ENCODE measurements at regions not wholly inside any gene's neighbourhood (a gene's known extent, or its start where the extent isn't known, plus 50 kb on each side); places are given as distances from the start of the nearest gene placed in this dataset.

- POLR2A ChIA-PET, result no interaction called here
Observed at GRCh38 chr13:65763811-65764210, 1466.3 kb downstream of the PCDH9 start.

GRCh38 chr13:65762012-65762411 lies 1468.1 kb downstream of the PCDH9 start:
- no peaks in the 10 kb centered on the region for H3K36me3 ChIP-seq (ENCODE audit: control insufficient read depth in 4 of 4, insufficient read depth in 4 of 4, low read length in 3 of 4)
- DNase-seq, result no peak
- ChIA-PET CTCF (no interaction called here), POLR2A (no interaction called here)
- no peak overlapping the region for H3K27ac ChIP-seq (ENCODE audit: insufficient read depth in 1 of 2, low read depth in 1 of 2, low read length in 2 of 2, poor library complexity in 1 of 2, severe bottlenecking in 2 of 2)
- no peaks in the 10 kb centered on the region for H3K27me3 ChIP-seq (replicated peaks in 2 of 5; ENCODE audit: control insufficient read depth in 4 of 5, insufficient read depth in 5 of 5, low read length in 4 of 5)
- H3K9me3 ChIP-seq (ENCODE audit: control extremely low read depth in 1 of 5, control insufficient read depth in 4 of 5, insufficient read depth in 2 of 5, low read depth in 1 of 5, low read length in 4 of 5), result peaks cover 0 to 9% (median 5%) of the 10 kb centered on the region in 5 experiments
- H3K4me1 ChIP-seq (ENCODE audit: control extremely low read depth in 1 of 4, control insufficient read depth in 4 of 4, insufficient read depth in 4 of 4, low read length in 3 of 4), result no peaks in the 10 kb centered on the region
- no peak overlapping the region for H3K4me3 ChIP-seq (ENCODE audit: control insufficient read depth in 1 of 7, extremely low read depth in 1 of 7, insufficient read depth in 4 of 7, low read depth in 2 of 7, low read length in 6 of 7)

More at GRCh38 chr13:65763811-65764210, 1466.3 kb downstream of the PCDH9 start:
- no peaks in the 10 kb centered on the region for H3K4me1 ChIP-seq (ENCODE audit: control extremely low read depth in 1 of 4, control insufficient read depth in 4 of 4, insufficient read depth in 4 of 4, low read length in 3 of 4)
- H3K27me3 ChIP-seq (replicated peaks in 2 of 5; ENCODE audit: control insufficient read depth in 4 of 5, insufficient read depth in 5 of 5, low read length in 4 of 5), result no peaks in the 10 kb centered on the region
- 85% methylated on average over 3 of the region's 4 CpGs for WGBS (ENCODE audit: insufficient coverage)
- H3K36me3 ChIP-seq (ENCODE audit: control insufficient read depth in 4 of 4, insufficient read depth in 4 of 4, low read length in 3 of 4), result no peaks in the 10 kb centered on the region
- no peak overlapping the region for H3K27ac ChIP-seq (ENCODE audit: insufficient read depth in 1 of 2, low read depth in 1 of 2, low read length in 2 of 2, poor library complexity in 1 of 2, severe bottlenecking in 2 of 2)
- CTCF ChIA-PET, result no interaction called here
- H3K9me3 ChIP-seq (ENCODE audit: control extremely low read depth in 1 of 5, control insufficient read depth in 4 of 5, insufficient read depth in 2 of 5, low read depth in 1 of 5, low read length in 4 of 5), result peaks cover 0 to 2% (median 0%) of the 10 kb centered on the region in 5 experiments
- DNase-seq, result no peak
- no peak overlapping the region for H3K4me3 ChIP-seq (ENCODE audit: control insufficient read depth in 1 of 7, extremely low read depth in 1 of 7, insufficient read depth in 4 of 7, low read depth in 2 of 7, low read length in 6 of 7)

DNA sequence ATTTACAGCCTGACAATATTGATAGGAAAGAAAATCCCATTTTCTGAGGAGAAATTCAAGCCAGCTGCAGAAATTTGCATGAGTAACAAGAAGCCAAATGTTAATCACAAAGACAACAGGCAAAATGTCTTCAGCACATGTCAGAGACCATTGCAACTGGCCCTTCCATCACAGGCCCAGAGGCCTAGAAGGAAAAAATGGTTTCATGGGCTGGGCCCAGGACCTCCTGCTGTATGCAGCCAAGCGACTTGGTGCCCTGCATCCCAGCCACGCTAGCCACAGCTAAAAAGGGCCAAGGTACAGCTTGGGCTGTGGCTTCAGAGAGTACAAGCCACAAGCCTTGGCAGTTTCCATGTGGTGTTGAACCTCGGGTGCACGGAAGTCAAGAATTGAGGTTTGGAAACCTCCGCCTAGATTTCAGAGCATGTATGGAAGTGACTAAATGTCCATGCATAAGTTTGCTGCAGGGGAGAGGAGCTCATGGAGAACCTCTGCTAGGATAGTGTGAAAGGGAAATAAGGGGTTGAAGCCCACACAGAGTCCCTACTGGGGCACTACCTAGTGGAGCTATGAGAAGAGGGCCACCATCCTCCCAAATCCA lies 1474.0 kb downstream of the PCDH9 start:
- CTCF ChIA-PET, result no interaction called here
- DNase-seq, result no peak
- WGBS (ENCODE audit: insufficient coverage), result 99% methylated on average over 5 of the region's 5 CpGs
- Histone ChIP-seq H3K4me3 (ENCODE audit: control insufficient read depth in 1 of 7, extremely low read depth in 1 of 7, insufficient read depth in 4 of 7, low read depth in 2 of 7, low read length in 6 of 7) (no peak overlapping the region), H3K27me3 (replicated peaks in 2 of 5; ENCODE audit: control insufficient read depth in 4 of 5, insufficient read depth in 5 of 5, low read length in 4 of 5) (no peaks in the 10 kb centered on the region), H3K4me1 (ENCODE audit: control extremely low read depth in 1 of 4, control insufficient read depth in 4 of 4, insufficient read depth in 4 of 4, low read length in 3 of 4) (no peaks in the 10 kb centered on the region), H3K27ac (ENCODE audit: insufficient read depth in 1 of 2, low read depth in 1 of 2, low read length in 2 of 2, poor library complexity in 1 of 2, severe bottlenecking in 2 of 2) (no peak overlapping the region), H3K9me3 (ENCODE audit: control extremely low read depth in 1 of 5, control insufficient read depth in 4 of 5, insufficient read depth in 2 of 5, low read depth in 1 of 5, low read length in 4 of 5) (peaks cover under 1 to 16% (median 5%) of the 10 kb centered on the region in 5 experiments), H3K36me3 (ENCODE audit: control insufficient read depth in 4 of 4, insufficient read depth in 4 of 4, low read length in 3 of 4) (no peaks in the 10 kb centered on the region)
- POLR2A ChIA-PET, result no interaction called here

- POLR2A ChIA-PET, result no interaction called here
- CTCF ChIA-PET, result no interaction called here
- H3K36me3 ChIP-seq (ENCODE audit: control insufficient read depth in 4 of 4, insufficient read depth in 4 of 4, low read length in 3 of 4), result no peaks in the 10 kb centered on the region
Observed at GRCh38 chr13:65748227-65748626, 1481.9 kb downstream of the PCDH9 start.

DNA sequence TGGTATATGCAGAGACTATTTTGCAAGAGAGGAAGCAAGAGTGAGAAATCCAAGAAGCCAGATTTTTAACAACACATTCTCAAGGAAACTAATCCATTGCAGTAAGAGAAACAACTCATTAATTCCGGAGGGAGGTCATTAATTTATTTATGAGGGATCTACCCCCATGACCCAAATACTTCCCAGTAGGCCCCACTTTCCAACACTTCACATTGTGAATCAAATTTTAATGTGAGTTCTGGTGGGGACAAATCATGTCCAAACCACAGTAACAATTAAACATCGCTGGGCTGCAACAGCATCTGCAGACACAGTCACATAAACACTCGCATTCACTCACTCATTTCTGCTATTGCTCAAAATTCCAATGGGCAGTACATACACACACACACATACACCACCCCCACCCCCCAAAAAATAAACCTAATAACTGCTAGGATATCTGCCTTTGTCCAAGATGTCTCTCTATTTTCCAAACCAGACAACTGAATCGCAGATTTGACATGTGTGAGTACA lies 1483.7 kb downstream of the PCDH9 start:
- H3K27ac ChIP-seq (ENCODE audit: insufficient read depth in 1 of 2, low read depth in 1 of 2, low read length in 2 of 2, poor library complexity in 1 of 2, severe bottlenecking in 2 of 2), result no peak overlapping the region
- no peak for DNase-seq
- H3K27me3 ChIP-seq (replicated peaks in 2 of 5; ENCODE audit: control insufficient read depth in 4 of 5, insufficient read depth in 5 of 5, low read length in 4 of 5), result no peaks in the 10 kb centered on the region
- H3K36me3 ChIP-seq (ENCODE audit: control insufficient read depth in 4 of 4, insufficient read depth in 4 of 4, low read length in 3 of 4), result no peaks in the 10 kb centered on the region
- H3K4me3 ChIP-seq (ENCODE audit: control insufficient read depth in 1 of 7, extremely low read depth in 1 of 7, insufficient read depth in 4 of 7, low read depth in 2 of 7, low read length in 6 of 7), result no peak overlapping the region
- ChIA-PET POLR2A (no interaction called here), CTCF (no interaction called here)
- H3K4me1 ChIP-seq (ENCODE audit: control extremely low read depth in 1 of 4, control insufficient read depth in 4 of 4, insufficient read depth in 4 of 4, low read length in 3 of 4), result no peaks in the 10 kb centered on the region
- WGBS (ENCODE audit: insufficient coverage), result 100% methylated on average over 2 of the region's 4 CpGs
- no peaks in the 10 kb centered on the region for H3K9me3 ChIP-seq (ENCODE audit: control extremely low read depth in 1 of 5, control insufficient read depth in 4 of 5, insufficient read depth in 2 of 5, low read depth in 1 of 5, low read length in 4 of 5)

More at GRCh38 chr13:65748227-65748626, 1481.9 kb downstream of the PCDH9 start:
- Histone ChIP-seq H3K9me3 (ENCODE audit: control extremely low read depth in 1 of 5, control insufficient read depth in 4 of 5, insufficient read depth in 2 of 5, low read depth in 1 of 5, low read length in 4 of 5) (peaks cover 0 to 2% (median 0%) of the 10 kb centered on the region in 5 experiments), H3K27me3 (replicated peaks in 2 of 5; ENCODE audit: control insufficient read depth in 4 of 5, insufficient read depth in 5 of 5, low read length in 4 of 5) (no peaks in the 10 kb centered on the region), H3K27ac (ENCODE audit: insufficient read depth in 1 of 2, low read depth in 1 of 2, low read length in 2 of 2, poor library complexity in 1 of 2, severe bottlenecking in 2 of 2) (no peak overlapping the region), H3K4me1 (ENCODE audit: control extremely low read depth in 1 of 4, control insufficient read depth in 4 of 4, insufficient read depth in 4 of 4, low read length in 3 of 4) (no peaks in the 10 kb centered on the region), H3K4me3 (ENCODE audit: control insufficient read depth in 1 of 7, extremely low read depth in 1 of 7, insufficient read depth in 4 of 7, low read depth in 2 of 7, low read length in 6 of 7) (no peak overlapping the region)
- 98% methylated on average over 14 of the region's 19 CpGs for WGBS (ENCODE audit: insufficient coverage)
- no peak for DNase-seq

DNA sequence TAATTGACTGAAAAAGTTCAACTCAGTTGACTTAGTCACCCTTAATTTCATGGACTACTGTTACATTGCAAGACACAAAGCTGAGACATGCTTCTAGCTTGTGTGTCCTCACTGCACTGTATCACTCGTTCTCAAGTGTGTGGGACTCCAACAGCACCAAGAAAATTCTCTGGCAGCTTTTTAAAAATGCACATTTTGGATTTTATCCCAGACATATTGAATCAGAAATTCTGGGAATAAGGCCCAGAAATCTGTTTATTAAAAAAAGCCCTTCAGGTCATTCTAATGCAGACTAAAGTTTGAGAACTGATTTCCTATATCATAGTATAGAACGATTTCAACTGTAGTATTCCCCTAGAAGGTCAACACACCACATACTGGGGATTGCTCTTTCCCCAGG lies 1485.3 kb downstream of the PCDH9 start:
- WGBS (ENCODE audit: insufficient coverage), result 85% methylated on average over 2 of the region's 2 CpGs
- CTCF ChIA-PET, result no interaction called here
- H3K4me1 ChIP-seq (ENCODE audit: control extremely low read depth in 1 of 4, control insufficient read depth in 4 of 4, insufficient read depth in 4 of 4, low read length in 3 of 4), result no peaks in the 10 kb centered on the region
- H3K27me3 ChIP-seq (replicated peaks in 2 of 5; ENCODE audit: control insufficient read depth in 4 of 5, insufficient read depth in 5 of 5, low read length in 4 of 5), result no peaks in the 10 kb centered on the region
- DNase-seq, result no peak
- no peaks in the 10 kb centered on the region for H3K9me3 ChIP-seq (ENCODE audit: control extremely low read depth in 1 of 5, control insufficient read depth in 4 of 5, insufficient read depth in 2 of 5, low read depth in 1 of 5, low read length in 4 of 5)
- no peak overlapping the region for H3K27ac ChIP-seq (ENCODE audit: insufficient read depth in 1 of 2, low read depth in 1 of 2, low read length in 2 of 2, poor library complexity in 1 of 2, severe bottlenecking in 2 of 2)
- H3K36me3 ChIP-seq (ENCODE audit: control insufficient read depth in 4 of 4, insufficient read depth in 4 of 4, low read length in 3 of 4), result no peaks in the 10 kb centered on the region
- H3K4me3 ChIP-seq (ENCODE audit: control insufficient read depth in 1 of 7, extremely low read depth in 1 of 7, insufficient read depth in 4 of 7, low read depth in 2 of 7, low read length in 6 of 7), result no peak overlapping the region
- POLR2A ChIA-PET, result no interaction called here

GRCh38 chr13:65733110-65733509 lies 1497.0 kb downstream of the PCDH9 start:
- CTCF ChIA-PET, result no interaction called here
- Histone ChIP-seq H3K4me3 (ENCODE audit: control insufficient read depth in 1 of 7, extremely low read depth in 1 of 7, insufficient read depth in 4 of 7, low read depth in 2 of 7, low read length in 6 of 7) (no peak overlapping the region), H3K27ac (ENCODE audit: insufficient read depth in 1 of 2, low read depth in 1 of 2, low read length in 2 of 2, poor library complexity in 1 of 2, severe bottlenecking in 2 of 2) (no peak overlapping the region), H3K4me1 (ENCODE audit: control extremely low read depth in 1 of 4, control insufficient read depth in 4 of 4, insufficient read depth in 4 of 4, low read length in 3 of 4) (no peaks in the 10 kb centered on the region), H3K27me3 (replicated peaks in 2 of 5; ENCODE audit: control insufficient read depth in 4 of 5, insufficient read depth in 5 of 5, low read length in 4 of 5) (no peaks in the 10 kb centered on the region), H3K36me3 (ENCODE audit: control insufficient read depth in 4 of 4, insufficient read depth in 4 of 4, low read length in 3 of 4) (no peaks in the 10 kb centered on the region), H3K9me3 (ENCODE audit: control extremely low read depth in 1 of 5, control insufficient read depth in 4 of 5, insufficient read depth in 2 of 5, low read depth in 1 of 5, low read length in 4 of 5) (peaks cover 0 to 5% (median 0%) of the 10 kb centered on the region in 5 experiments)
- no CpG with 5 or more reads among the region's 1 CpG for WGBS (ENCODE audit: insufficient coverage)
- no peak for DNase-seq
- POLR2A ChIA-PET, result no interaction called here
